DND-41 (cell line): ENCODE measurements at regions not wholly inside any gene's neighbourhood (a gene's known extent, or its start where the extent isn't known, plus 50 kb on each side); places are given as distances from the start of the nearest gene placed in this dataset.

Experiments
- ATAC-seq: fragments of 200-7000 bp; cut with Tn5 transposase; 3 replicates; pipeline ENCODE4 v1.9.1; 2021; ENCODE audit warnings: low read depth; ENCODE audit not compliant: insufficient read depth
- DNase-seq: peaks from one replicate; pipeline ENCODE4 v3.0.0-alpha.2; 2020
- H2AFZ ChIP-seq: 2 replicates; pipeline ENCODE4 v1.6.0; 2012; ENCODE audit warnings: low read depth, low read length
- H3K27ac ChIP-seq: 2 replicates; pipeline ENCODE4 v1.5.1; 2012; ENCODE audit warnings: low read length, inconsistent platforms
- H3K27me3 ChIP-seq: fragments of 200-600 bp; sonication (generic); 2 replicates; pipeline ENCODE4 v1.6.0; 2012; ENCODE audit warnings: low read length, mild to moderate bottlenecking, inconsistent platforms; ENCODE audit not compliant: insufficient read depth, poor library complexity
- H3K36me3 ChIP-seq: 2 replicates; pipeline ENCODE4 v1.5.1; 2012; ENCODE audit warnings: low read length, inconsistent platforms; ENCODE audit not compliant: insufficient read depth
- H3K4me1 ChIP-seq: 2 replicates; pipeline ENCODE4 v1.5.1; 2012; ENCODE audit warnings: mild to moderate bottlenecking, low read length; ENCODE audit not compliant: insufficient read depth
- H3K4me2 ChIP-seq: 2 replicates; pipeline ENCODE4 v1.6.0; 2012; ENCODE audit warnings: mild to moderate bottlenecking, moderate library complexity, low read length, inconsistent platforms; ENCODE audit not compliant: insufficient read depth
- H3K4me3 ChIP-seq, 2 experiments: fragments of 200-600 bp in 1 of 2; shearing (Covaris generic) in 1 of 2; 2 replicates each; pipeline ENCODE4 v1.5.1; 2012 to 2016; ENCODE audit warnings: inconsistent platforms in 2 of 2, low read length in 2 of 2, mild to moderate bottlenecking in 2 of 2, low read depth in 1 of 2, moderate library complexity in 1 of 2
- H3K79me2 ChIP-seq: 2 replicates; pipeline ENCODE4 v1.6.0; 2012; ENCODE audit warnings: low read length, inconsistent platforms; ENCODE audit not compliant: insufficient read depth
- H3K9ac ChIP-seq: 2 replicates; pipeline ENCODE4 v1.6.0; 2012; ENCODE audit warnings: low read depth, mild to moderate bottlenecking, inconsistent platforms, low read length, moderate library complexity
- H3K9me3 ChIP-seq: 2 replicates; pipeline ENCODE4 v1.5.1; 2012; ENCODE audit warnings: low read length, moderate library complexity, mild to moderate bottlenecking, inconsistent platforms; ENCODE audit not compliant: insufficient read depth, severe bottlenecking
- H4K20me1 ChIP-seq: 2 replicates; pipeline ENCODE4 v1.6.0; 2012; ENCODE audit warnings: low read length; ENCODE audit not compliant: insufficient read depth
- CTCF ChIP-seq: IDR thresholded peaks from 2 replicates; pipeline ENCODE4 v1.5.1; 2012; ENCODE audit warnings: borderline replicate concordance, low read length, moderate library complexity, mild to moderate bottlenecking; ENCODE audit not compliant: poor library complexity, severe bottlenecking; ENCODE audit errors: extremely low read depth
- EZH2 ChIP-seq: IDR thresholded peaks from 3 replicates; pipeline ENCODE4 v1.6.1; 2012; ENCODE audit warnings: borderline replicate concordance, low read depth, mild to moderate bottlenecking, moderate library complexity, low read length, inconsistent platforms; ENCODE audit not compliant: severe bottlenecking

GRCh38 chr2:45112750-45113149 lies 103.5 kb upstream of the SIX2 start:
- ATAC-seq (no peak), DNase-seq (no peak)
- H3K4me3 ChIP-seq: no peak overlapping the region
- TF ChIP-seq CTCF (no peak), EZH2 (no peak)
- no peaks in the 10 kb centered on the region for H4K20me1 ChIP-seq
- H3K9ac ChIP-seq: no peak overlapping the region
- H3K4me1 ChIP-seq: no peaks in the 10 kb centered on the region
- H3K79me2 ChIP-seq: no peaks in the 10 kb centered on the region
- H3K27me3 ChIP-seq: no peaks in the 10 kb centered on the region
- no peak overlapping the region for H2AFZ ChIP-seq
- H3K27ac ChIP-seq: no peak overlapping the region
- no peaks in the 10 kb centered on the region for H3K9me3 ChIP-seq
- H3K36me3 ChIP-seq: no peaks in the 10 kb centered on the region
- H3K4me2 ChIP-seq: no peak overlapping the region

- Histone ChIP-seq H3K9ac (no peak overlapping the region), H3K36me3 (no peaks in the 10 kb centered on the region), H3K27ac (no peak overlapping the region), H3K27me3 (no peaks in the 10 kb centered on the region), H3K79me2 (no peaks in the 10 kb centered on the region), H3K4me2 (no peak overlapping the region), H3K4me1 (no peaks in the 10 kb centered on the region), H4K20me1 (no peaks in the 10 kb centered on the region), H2AFZ (no peak overlapping the region), H3K4me3 (no peak overlapping the region), H3K9me3 (no peaks in the 10 kb centered on the region)
- DNase-seq (no peak), ATAC-seq (no peak)
- TF ChIP-seq EZH2: no peak
- no peak for TF ChIP-seq CTCF
Observed at GRCh38 chr2:45105050-45105582, 95.9 kb upstream of the SIX2 start.

GRCh38 chr2:45104429-45104828 lies 95.2 kb upstream of the SIX2 start:
- no peaks in the 10 kb centered on the region for H4K20me1 ChIP-seq
- H3K27ac ChIP-seq: no peak overlapping the region
- no peaks in the 10 kb centered on the region for H3K9me3 ChIP-seq
- H3K27me3 ChIP-seq: no peaks in the 10 kb centered on the region
- DNase-seq (no peak), ATAC-seq (no peak)
- H3K79me2 ChIP-seq: no peaks in the 10 kb centered on the region
- no peaks in the 10 kb centered on the region for H3K36me3 ChIP-seq
- H3K4me2 ChIP-seq: no peak overlapping the region
- H3K4me3 ChIP-seq: no peak overlapping the region
- no peak overlapping the region for H3K9ac ChIP-seq
- no peak overlapping the region for H2AFZ ChIP-seq
- TF ChIP-seq CTCF: no peak
- H3K4me1 ChIP-seq: no peaks in the 10 kb centered on the region
